GM21529 (cell line): ENCODE measurements at regions not wholly inside any gene's neighbourhood (a gene's known extent, or its start where the extent isn't known, plus 50 kb on each side); places are given as distances from the start of the nearest gene placed in this dataset.
"Not testable (repeated sequence)": the region's sequence is repeated elsewhere in the genome, so short reads cannot be mapped to it uniquely, and the experiment has no call there.

Experiments used
- ATAC-seq: cut with Tn5 transposase; IDR thresholded peaks from one replicate; pipeline ENCODE4 v1.9.1; 2021; ENCODE audit not compliant: unreplicated experiment

DNA sequence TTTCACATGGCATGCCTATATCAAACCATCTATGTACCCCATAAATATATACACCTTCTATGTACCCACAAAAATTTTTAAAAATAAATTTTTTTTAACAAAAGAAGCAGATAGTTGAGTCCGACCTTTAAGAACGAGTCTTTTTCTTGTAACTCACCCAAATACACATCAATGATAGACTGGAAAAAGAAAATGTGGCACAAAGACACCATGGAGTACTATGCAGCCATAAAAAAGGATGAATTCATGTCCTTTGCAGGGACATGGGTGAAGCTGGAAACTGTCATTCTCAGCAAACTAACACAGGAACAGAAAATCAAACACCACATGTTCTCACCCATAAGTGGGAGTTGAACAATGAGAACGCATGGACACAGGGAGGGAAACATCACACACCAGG lies 532.7 kb downstream of the RBFOX1 start:
- ATAC-seq: not testable (repeated sequence)

DNA sequence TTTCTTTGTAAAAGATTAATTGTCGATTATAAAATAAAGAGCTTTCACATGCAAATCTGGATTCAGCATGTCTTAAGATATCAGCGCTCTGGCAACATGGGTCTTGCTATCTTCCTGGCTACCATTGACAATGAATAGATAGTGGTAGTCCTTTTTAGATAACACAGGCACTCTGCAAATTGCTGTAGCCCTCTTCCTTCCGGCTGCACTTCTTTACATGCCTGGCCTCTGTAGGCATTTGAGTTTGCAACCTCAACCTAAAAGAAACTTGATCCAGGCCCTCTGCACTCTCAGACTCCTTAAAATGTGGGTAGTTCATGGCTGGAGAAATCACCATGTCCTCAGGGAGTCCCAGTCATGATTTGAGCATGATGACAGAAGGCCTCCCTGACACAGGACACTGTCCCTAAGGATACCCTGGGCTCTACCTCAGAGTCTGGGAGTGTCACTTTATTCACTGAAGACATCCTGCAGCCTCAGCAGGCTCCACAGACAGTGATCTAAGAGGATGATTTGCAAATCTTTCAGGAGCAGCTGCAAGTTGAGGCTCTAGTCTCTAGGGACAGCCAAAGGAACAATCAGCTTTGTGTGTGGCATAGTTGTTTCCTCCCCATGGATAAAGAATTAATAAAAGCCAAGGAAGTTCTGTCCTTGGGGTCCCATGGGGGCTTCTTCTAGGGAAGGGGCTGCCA lies 529.4 kb downstream of the RBFOX1 start:
- ATAC-seq: no peak

DNA sequence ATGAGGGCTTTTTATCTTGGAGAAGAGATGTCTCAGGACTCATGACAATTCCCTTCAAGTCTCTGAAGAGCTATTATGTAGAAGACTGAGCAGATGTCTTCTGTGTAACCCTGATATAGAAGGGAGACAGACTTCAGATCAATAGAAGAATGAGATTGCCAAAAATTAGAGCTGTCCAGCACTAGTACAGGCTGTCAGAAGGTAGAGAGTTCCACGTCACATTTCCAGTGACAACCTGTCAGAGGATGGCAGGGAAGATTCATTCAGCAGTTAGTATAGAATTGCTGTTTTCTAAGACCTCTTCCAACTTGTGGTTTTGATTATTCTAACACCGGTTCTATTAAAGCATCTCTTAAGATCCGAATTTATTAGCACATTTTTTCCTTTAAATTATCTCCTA lies 520.6 kb downstream of the RBFOX1 start:
- no peak for ATAC-seq

DNA sequence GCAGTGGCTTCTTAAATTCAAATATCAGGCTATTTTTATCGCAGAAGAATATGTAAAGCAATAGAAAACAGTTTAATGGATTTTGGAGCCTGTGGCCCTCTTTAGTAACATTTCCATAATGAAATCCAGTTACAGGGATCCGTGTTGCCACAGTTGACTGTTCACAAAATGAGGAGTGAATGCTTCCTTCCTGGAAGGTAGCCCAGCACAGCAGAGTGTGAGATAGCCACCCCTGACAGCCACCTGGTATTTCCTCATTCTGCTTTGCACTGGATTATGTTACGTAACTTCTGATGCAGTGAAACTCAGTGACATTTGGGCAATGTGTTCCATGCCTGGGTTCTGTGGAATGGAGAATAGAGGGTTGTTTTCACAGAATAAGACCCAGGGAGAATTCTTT lies 517.2 kb downstream of the RBFOX1 start:
- no peak for ATAC-seq

DNA sequence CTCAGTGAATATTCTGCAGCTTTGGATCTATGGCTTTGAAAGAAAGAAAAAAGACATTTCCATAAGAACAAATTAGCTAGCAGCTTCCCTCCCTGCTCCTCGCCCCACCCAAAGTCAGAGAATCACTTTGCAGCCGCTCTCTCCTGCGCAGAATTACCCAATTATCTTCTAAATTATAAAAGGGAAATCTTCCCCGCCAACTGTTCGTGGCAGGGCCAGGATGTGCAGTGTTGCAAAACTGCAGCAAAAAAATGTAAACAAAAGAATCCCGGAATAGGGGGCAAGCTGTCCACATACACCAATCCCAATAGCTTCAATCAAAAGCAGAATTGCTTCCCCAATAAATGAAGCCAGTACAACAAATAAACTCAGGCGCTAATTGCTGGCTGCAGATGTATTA lies 510.6 kb downstream of the RBFOX1 start:
- ATAC-seq: no peak

DNA sequence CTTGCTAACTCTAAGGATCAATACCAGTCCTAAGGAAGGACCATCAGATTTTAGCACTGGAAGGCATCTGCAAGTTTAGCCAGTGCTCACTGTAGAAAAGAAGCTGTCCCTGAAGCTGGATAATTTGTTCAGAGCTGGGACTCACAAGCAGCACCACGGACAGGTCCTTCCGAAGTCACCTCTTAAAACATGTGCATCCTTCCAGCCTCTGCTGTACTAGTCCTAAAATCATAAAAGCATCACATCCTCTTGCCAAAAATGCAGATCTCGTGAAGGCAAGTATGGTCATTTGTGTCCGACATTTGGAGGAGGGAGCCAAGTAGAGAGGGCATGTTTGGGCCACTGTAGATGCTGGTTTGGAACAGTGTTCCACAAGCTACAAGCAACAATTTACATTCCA lies 506.9 kb downstream of the RBFOX1 start:
- ATAC-seq: no peak

DNA sequence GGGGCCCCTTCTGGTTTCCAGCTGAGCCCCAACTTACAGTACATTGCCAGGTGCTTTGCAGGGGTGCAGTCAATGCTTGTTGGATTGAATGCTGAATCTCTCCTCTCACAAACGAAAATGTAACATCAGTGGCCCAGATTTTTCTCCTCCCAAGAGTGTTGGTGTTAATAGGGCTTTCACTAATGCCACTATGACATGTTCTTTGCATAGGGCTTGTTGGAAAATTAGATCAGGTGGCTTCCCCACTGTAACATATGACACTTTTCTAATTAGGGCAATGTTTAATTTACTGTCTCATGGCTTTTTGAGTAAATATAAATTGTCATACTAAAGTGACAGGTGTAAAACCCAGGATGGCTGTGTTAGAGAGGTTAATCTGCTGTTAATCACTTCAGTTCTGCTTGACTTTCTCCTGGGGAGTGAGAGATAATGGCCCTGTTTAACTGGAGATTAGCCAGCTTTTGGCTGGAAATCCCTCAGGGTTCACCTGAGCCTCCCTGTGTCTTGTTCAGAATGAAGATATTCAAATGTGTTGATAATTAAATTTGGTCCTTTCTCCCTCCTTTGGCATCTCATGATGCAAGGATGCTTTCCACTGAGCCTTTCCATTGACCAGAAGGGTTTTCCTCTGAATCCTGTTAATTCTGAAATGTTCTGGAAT lies 502.3 kb downstream of the RBFOX1 start:
- no peak for ATAC-seq

DNA sequence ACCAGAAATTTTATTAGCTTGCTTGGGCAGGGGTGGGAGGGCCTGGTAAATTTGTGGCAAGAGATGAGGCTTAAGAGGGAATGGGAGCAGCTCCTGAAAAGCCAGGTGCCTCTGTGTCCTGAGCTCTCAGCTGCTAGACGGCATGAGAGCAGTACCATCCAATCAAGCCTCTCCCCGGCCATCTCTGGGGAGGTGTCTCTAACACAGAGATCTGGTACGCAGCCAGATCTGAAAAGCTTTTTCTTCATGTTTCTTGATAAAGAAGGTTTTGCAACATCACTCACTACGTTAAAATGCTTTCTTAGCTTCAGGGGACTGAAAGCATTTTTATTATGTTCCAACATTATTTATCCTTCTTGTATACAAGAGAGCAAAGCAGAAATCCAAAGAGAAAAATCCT lies 488.2 kb downstream of the RBFOX1 start:
- ATAC-seq: no peak

DNA sequence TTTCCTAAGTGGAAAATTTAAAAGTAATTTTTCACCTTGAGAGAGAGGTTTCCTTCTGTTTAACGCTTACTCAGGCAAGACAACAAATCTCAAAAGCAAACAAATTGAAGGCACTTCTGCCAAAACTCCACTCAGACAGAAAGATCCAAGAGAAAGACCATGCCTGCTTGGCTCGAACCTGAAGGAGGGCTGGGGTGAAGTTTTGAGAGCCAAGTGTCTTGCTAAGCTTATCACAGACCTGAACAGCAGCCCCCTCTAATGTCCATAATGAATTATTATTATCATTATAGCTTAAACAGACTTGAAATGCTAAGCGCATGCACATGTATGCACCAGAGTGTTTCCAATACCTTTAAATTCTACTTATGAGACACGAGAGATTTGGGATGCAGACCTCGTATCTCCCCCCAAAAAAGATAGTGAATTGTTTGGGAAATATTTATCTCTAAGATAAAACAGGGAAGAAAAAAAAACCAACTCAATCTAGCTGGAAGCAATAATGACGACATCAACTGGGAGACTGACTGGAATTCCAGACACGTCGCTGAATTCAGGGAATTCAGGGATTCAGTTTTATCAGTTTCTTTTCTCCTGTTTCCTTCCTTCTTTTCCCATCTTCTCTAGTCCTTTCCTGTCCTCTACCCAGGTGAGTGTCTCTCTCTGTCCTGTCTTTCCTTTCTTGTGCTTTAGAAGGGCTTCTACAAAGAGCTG lies 473.2 kb downstream of the RBFOX1 start:
- ATAC-seq: no peak

DNA sequence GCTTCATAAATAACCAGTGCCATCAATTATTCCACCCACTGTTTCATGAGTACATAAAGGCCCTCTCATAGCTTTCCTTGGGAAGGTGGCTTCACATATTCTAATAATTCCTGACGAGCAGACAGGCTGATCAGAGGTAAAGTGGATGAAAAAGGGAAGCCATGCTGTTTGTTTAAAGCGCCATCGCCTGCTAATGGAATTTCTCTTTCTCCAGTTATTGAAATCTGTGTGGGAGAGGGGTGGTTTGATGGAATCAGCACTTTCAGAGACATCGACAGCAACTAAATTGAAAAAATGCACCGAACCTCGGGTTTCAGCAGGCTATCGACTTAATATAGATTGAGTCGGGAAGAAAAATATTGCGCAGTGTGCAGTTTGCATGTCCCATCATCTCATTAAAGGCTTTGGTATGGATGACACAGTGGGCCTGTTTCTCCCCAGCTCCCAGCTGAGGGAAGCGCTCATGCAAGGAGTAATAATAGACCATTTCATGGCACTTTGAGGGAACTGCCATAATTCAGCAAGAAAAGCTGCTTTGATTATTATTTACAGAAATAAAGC lies 472.1 kb downstream of the RBFOX1 start:
- no peak for ATAC-seq

DNA sequence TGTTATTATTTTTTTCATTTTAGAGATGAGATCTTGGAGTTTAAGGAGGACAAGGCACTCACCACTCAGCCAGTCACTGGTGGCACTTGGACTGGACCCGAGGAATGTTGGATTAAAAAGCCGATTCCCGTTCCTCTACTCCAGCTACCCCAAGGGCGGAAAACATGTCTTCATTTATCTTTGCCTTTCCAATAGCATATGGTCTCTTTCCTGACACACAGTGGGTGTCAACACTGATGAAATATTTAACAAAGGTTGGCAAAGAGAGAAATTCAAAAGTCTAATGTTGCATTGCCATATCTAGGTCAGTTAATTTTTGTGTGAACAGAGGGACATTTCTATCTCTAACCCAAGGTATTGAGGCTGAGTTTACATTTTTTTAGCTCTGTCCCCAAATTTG lies 459.7 kb downstream of the RBFOX1 start:
- no peak for ATAC-seq

DNA sequence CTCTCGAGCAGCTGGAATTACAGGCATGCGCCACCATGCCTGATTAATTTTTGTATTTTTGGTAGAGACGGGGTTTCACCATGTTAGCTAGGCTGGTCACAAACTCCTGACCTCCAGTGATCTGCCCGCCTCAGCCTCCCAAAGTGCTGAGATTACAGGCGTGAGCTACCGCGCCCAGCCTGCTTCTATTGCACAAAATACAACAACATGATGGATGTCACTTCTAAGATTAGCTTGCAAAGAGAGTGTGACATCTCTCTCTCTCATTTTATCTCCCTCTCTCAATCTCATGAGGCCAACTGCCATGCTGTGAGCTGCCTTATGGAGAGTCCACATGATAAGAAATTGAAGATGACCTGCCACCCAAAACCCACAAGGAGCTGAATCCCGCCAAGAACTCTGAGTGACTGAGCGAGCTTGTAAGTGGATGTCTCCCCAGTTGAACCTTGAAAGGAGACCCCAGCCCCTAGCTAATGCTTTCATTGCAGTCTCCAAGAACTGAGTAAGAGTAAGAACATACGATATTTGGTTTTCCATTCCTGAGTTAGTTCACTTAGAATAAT lies 458.5 kb downstream of the RBFOX1 start:
- ATAC-seq: no peak

DNA sequence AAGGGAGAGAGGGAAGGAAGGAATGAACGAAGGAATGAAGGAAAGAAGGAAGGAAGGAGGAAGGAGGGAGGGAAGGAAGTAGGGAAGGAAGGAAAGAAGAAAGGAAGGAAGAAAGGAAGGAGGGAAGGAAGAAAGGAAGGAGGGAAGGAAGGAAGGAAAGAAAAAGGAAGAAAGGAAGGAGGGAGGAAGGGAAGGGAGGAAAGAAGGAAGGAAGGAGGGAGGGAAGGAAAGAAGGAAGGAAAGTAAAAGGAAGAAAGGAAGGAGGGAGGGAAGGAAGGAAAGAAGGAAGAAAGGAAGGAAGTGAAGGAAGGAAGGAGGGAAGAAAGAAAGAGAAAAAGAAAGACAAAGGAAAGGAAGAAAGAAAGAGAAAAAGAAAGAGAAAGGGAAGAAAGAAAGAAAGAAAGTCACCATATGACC lies 442.4 kb downstream of the RBFOX1 start:
- ATAC-seq: no peak

DNA sequence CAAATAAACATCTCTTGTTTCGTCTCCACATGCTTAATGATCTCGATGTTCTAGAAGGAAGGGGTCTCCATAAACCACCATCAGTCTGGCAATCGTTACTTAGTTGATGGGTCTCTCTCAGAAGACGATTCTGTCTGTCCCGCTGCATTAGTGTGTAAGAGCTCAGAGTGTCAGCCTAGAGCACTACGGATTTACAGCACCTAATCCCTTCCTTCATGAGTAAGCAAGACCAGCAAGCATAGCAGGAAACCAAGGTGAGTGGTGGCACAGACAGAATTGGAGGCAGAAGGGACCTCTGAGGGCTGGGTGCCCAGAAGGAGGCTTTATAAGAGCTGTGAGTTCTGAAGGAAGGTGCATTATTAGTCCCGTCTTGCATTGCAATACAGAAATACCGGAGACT lies 440.1 kb downstream of the RBFOX1 start:
- ATAC-seq: no peak

DNA sequence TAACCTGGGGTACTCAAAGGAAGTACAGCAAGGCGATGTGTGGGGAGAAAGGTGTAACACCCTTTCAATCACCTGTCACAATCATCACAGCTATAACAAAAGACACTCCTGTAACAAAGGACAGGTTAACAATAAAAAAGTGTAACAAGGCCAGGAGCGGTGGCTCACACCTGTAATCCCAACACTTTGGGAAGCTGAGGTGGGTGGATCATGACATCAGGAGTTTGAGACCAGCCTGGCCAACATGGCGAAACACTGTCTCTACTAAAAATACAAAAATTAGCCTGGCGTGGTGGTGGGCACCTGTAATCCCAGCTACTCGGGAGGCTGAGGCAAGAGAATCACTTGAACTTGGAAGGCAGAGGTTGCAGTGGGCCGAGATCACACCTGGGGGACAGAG lies 436.4 kb downstream of the RBFOX1 start:
- ATAC-seq: not testable (repeated sequence)

DNA sequence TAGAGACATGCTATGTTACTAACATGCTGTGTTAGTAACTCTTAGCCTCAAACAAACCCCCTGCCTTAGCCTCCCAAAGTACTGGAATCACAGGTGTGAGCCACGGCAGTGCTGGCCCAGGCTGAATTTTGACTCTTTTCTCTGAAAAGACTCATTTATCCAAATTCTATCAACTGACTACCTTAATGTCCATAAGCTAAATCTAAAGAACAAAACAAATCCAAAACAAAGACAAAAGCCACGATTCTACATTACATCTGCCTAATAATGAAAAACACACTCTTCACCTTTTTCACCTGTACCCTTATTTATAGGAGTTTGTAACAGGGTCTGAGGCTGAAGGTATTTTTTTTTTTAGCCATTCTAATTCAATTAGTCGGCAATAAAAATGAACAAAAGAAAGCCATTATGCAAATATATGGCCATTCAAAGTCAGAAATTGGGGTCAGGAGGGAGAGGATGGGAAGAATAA lies 432.5 kb downstream of the RBFOX1 start:
- no peak for ATAC-seq

DNA sequence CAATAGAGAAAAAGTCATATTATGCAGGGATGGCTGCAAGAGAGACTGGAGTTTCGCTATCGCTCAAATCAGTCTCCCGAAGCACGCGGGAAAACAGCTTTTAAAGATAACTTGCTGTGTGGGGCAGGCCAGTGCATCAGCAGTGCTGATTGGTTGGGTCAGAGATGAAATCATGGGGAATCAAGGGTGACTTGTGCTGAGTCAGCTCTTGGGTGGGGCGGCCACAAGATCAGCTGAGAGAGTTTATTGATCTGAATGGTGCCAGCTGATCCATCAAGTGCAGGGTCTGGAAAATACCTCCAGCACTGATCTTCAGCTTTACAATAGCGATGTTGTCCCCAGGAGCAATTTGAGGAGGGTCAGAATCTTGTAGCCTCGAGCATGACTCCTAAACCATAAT lies 430.5 kb downstream of the RBFOX1 start:
- no peak for ATAC-seq
